GM21786 (cell line): ENCODE measurements at regions not wholly inside any gene's neighbourhood (a gene's known extent, or its start where the extent isn't known, plus 50 kb on each side); places are given as distances from the start of the nearest gene placed in this dataset.
A peak's percentile ranks its signal among the peaks of the same experiment; 100 is the strongest.
"Not testable (repeated sequence)": the region's sequence is repeated elsewhere in the genome, so short reads cannot be mapped to it uniquely, and the experiment has no call there.

Experiments
- ATAC-seq: cut with Tn5 transposase; IDR thresholded peaks from one replicate; pipeline ENCODE4 v1.9.1; 2021; ENCODE audit not compliant: unreplicated experiment

DNA sequence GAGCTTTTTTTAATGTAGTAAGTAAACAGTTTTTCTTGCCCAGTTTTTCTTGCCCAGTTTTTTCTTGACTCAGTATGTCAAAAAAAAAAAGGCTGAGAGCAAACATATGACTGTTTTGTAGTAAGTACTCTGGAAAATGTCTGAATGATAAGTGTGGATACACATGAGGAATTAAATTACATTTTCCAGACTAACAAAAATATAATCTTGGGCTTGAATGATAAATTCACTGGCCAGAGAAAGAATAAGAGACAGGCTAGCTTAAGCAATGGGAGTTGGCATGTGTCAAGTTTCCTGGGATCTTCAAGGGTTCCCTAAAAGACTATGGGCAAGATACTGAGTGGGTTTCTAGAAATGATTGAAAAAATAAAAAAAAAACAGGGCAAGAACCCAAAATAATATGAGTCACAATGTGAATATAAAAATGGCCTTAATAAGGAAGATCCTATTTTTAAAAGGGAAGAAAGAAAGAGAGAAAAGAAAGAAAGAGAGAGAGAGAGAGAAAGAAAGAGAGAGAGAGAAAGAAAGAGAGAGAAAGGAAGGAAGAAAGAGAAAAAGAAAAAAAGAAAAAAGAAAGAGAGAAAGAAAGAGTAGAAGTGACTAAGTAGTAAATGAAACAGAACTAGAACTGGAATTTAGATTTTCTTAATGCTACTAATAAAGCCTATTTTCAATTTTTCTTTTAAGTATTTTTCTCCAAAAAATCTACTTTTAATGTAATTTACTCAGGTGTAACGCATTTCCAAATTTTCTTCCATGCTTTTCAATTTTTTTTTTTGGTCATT lies 60.2 kb downstream of the TFPI2 start:
- ATAC-seq = no peak

DNA sequence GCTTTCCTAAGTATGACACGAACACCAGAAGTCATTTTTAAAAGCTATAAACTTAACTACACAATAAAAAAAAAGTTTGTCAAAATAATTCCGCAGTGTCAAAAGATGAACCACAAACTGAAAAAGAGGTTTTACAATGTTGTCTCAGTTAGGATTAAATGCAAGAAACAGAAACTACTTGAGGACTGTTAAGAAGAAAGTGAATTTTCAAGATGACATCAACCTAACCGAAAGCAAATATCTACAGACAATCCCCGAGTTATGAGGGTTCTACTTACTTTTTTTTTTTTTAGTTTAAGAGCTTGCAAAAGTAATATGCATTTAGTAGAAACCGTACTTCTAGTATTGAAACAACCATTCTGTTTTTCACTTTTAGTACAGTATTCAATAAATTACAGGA lies 62.3 kb downstream of the TFPI2 start:
- ATAC-seq = peak; percentile 85

- no peak for ATAC-seq
Observed at GRCh38 chr7:93823621-93824020, 66.9 kb downstream of the TFPI2 start.

GRCh38 chr7:93821463-93821862 lies 69.1 kb downstream of the TFPI2 start:
- peak; percentile 67 for ATAC-seq

- ATAC-seq = no peak
Observed at GRCh38 chr7:93819699-93820098, 70.9 kb downstream of the TFPI2 start.

DNA sequence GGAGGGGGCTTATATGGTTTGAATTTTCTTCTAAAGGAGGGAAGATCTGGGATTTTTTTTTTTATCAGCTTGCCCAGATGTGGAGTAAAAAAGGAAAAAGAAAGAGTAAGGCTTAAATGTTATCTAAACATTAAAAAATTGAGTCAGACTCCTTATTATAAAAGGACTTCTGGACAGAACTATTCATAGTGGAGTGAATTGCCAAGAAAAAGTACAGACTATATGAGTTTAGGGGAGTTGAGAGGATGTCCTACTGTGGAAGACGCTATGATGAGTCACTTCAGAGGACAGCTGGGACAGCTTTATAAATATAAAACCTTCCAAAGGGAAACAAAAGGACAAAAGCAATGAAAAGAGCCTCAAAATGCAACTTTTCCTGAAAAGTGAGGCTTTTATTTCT lies 73.0 kb downstream of the TFPI2 start:
- no peak for ATAC-seq

GRCh38 chr7:93817004-93817403 lies 73.5 kb downstream of the TFPI2 start:
- ATAC-seq = no peak

DNA sequence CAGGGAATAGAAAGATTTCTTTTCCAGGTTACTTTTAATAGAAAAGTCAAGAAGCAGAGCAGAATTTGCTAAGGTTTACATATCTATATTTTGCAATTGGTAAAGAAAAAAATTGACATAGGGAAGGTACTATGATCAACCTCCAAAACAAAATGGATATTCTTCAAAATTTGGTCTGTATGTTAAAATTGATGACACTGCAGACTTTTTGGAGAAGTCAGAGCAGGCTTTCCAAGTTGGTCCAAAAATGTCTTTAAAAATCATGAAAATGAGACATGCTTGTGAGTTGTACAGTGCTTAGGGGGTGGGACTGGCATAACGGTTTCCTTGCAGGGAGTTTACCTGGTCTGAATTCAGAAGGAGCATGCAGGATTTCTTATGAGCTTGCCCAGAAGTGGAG lies 77.0 kb downstream of the TFPI2 start:
- no peak for ATAC-seq

DNA sequence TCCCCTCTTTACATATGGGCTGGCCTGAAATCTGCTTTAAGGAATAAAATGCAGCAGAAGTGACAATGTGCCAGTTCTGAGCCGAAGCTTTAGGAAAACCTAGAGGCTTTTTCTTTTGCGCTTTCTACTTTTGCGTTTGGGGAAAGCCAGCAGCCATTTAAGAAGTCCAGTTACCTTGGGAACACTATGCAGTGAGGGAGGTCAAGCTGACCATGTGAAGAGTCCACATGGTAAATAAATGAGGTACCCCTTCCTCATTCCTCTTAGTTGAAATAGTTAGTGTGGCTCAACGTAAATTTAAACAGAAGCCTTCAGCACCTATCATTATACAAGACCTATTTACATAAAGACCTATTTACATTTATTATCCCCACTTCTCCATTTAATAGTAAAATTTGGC lies 78.5 kb downstream of the TFPI2 start:
- ATAC-seq = no peak

- ATAC-seq = no peak
Observed at GRCh38 chr7:93811198-93811597, 79.4 kb downstream of the TFPI2 start.

GRCh38 chr7:93810561-93810960 lies 80.0 kb downstream of the TFPI2 start:
- ATAC-seq = no peak

- no peak for ATAC-seq
Observed at GRCh38 chr7:93804726-93805125, 85.8 kb downstream of the TFPI2 start.

DNA sequence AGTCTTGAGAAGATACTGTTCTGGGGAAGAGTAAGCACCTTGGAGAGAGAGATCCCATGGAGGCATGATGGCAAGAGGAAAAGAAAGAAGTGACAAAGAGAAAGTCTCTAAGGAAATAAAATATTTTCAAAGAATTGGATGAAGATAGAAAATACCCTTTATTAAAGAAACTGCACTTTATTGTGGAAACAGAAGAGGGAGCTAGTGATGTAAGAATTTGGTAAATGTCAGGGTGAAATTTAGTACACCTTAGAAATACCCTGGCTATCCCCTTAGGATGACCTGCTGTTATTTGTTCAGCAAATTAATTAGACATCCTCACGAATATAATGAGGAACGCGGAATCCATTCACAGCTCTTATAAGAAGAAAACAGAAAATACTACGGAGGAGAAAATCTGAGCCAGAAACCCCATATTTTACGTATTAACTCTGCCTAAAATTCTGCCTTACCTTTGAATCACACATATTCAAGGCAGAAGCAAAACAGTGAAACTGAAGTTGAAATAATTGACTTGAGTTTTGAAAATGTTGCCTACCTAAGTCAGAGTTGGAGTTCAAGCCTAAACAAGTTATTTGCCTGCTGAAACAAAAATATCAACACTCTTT lies 90.7 kb downstream of the TFPI2 start:
- no peak for ATAC-seq

DNA sequence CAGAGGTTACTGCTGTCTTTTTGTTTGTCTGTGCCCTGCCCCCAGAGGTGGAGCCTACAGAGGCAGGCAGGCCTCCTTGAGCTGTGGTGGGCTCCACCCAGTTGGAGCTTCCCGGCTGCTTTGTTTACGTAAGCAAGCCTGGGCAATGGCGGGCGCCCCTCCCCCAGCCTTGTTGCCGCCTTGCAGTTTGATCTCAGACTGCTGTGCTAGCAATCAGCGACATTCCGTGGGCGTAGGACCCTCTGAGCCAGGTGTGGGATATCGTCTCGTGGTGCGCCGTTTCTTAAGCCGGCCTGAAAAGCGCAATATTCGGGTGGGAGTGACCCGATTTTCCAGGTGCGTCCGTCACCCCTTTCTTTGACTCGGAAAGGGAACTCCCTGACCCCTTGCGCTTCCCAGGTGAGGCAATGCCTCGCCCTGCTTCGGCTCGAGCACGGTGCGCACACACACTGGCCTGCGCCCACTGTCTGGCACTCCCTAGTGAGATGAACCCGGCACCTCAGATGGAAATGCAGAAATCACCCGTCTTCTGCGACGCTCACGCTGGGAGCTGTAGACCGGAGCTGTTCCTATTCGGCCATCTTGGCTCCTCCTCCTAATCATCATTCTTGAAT lies 97.4 kb downstream of the TFPI2 start:
- not testable (repeated sequence) for ATAC-seq

- no peak for ATAC-seq
Observed at GRCh38 chr7:93779115-93779514, 111.4 kb downstream of the TFPI2 start.

DNA sequence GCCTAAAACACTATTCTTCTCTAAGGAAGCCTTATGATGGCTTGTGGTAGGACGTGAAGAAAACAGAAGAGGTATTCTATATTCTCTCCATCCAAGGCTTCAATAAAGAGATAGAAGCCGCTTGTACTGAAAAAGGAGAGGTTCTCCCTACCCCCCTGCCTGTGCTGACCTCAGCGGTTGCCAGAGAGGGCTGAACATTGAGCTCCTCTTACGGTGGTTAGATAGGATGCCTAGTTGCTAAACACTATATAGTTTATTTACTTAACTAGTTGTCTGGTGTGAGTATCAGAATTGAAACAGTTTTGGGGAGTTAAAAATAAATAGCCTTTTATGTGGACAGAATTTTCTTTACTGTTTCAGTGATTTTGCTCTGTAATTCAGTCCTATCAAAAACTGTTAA lies 112.2 kb downstream of the TFPI2 start:
- ATAC-seq = no peak

- ATAC-seq = no peak
Observed at GRCh38 chr7:93773446-93773845, 117.1 kb downstream of the TFPI2 start.

DNA sequence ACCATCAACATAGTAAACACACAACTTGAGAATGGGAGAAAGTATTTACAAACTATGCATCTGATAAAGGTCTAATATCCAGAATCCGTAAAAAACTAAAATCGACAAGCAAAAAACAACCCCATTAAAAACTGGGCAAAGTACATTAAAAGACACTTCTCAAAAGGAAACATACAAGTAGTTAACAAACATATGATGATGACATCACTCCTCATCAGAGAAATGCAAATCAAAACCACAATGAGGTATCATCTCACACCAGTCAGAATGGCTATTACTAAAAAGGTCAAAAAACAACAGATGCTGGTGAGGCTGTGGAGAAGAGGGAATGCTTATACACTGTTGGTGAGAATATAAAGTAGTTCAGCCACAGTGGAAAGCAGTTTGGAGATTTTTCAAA lies 125.1 kb downstream of the TFPI2 start:
- no peak for ATAC-seq

- ATAC-seq = no peak
Observed at GRCh38 chr7:93758631-93759030, 131.9 kb downstream of the TFPI2 start.

GRCh38 chr7:93757426-93757825 lies 133.1 kb downstream of the TFPI2 start:
- ATAC-seq = no peak

DNA sequence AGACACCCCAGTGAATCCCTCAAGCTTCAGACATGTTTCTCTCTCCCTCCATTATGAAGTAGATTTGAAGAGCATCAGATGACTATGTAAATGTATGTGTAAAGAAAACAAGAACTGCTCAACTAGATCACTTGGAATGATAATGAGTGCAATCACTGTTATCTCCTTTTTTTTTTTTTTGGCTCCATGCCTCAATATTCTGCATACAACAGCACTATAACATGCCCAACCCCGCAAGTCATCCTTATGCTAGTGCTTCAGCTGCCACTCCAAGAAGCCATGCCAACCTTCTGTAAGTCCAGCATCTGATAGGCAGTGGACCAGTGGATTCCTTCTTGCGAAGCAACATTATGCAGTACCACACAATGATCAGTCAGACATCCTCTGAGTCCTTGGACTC lies 133.7 kb downstream of the TFPI2 start:
- ATAC-seq = no peak

DNA sequence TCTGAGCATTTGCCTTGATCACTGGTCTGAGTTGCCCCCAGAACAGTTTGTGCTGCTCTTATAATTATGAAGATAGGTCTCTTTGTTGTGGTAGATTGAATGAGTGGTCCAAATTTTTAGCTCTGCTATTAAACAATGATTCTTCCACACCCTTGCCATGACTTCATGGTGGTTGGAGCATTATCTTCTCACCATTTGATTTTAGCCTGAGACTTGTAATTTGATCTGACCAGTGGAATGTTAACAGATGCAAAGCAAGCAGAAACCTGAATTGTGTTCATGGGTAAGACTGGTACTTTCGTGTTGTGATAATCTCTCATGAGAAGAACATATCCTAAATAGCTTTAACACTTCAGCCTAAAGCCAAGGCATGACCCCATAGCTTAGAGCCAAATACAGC lies 139.1 kb downstream of the TFPI2 start:
- no peak for ATAC-seq
